B cell (primary cell): ENCODE measurements at regions not wholly inside any gene's neighbourhood (a gene's known extent, or its start where the extent isn't known, plus 50 kb on each side); places are given as distances from the start of the nearest gene placed in this dataset.

Source experiments
- ATAC-seq: fragments of 200-7000 bp; cut with Tn5 transposase; one replicate; pipeline ENCODE4 v1.10.0; 2021; ENCODE audit warnings: low read depth, mild to moderate bottlenecking, moderate number of reproducible peaks, moderate library complexity
- CTCF ChIA-PET: fragments of 350-600 bp; sonication (Branson Sonifier 250); formaldehyde crosslinking; loops from one replicate; lab custom pipeline; 2021; ENCODE audit warnings: antibody characterized with exemption, inconsistent platforms; lab: Charles Lee
- POLR2A ChIA-PET: fragments of 350-600 bp; sonication (Branson Sonifier 250); formaldehyde crosslinking; loops from one replicate; lab custom pipeline; 2021; ENCODE audit warnings: antibody characterized with exemption; lab: Charles Lee
- DNase-seq: peaks from one replicate; pipeline ENCODE4 v3.0.0; 2013
- H2AFZ ChIP-seq: 2 replicates; pipeline ENCODE4 v1.6.1; 2012; ENCODE audit warnings: mild to moderate bottlenecking, low read depth, low read length; ENCODE audit not compliant: insufficient read depth, poor library complexity, severe bottlenecking
- H3K27ac ChIP-seq, 2 donors: 1 replicate in 1 of 2; 2 replicates in 1 of 2; pipeline ENCODE4 v1.5.1; 2012 to 2013; ENCODE audit warnings: low read length in 2 of 2, mild to moderate bottlenecking in 2 of 2, moderate library complexity in 1 of 2
- H3K27me3 ChIP-seq, 4 experiments: fragments of 200-600 bp in 1 of 4; sonication (generic) in 1 of 4; replicated peaks in 1 of 4; 1 replicate in 2 of 4; 2 replicates in 2 of 4; pipeline versions ENCODE4 v1.6.1 to v1.7.0; 2013 to 2016; ENCODE audit warnings: low read length in 3 of 4, mild to moderate bottlenecking in 2 of 4, mixed read lengths in 1 of 4, moderate library complexity in 1 of 4; ENCODE audit not compliant: insufficient read depth in 4 of 4, control insufficient read depth in 3 of 4; ENCODE audit errors: control extremely low read depth in 1 of 4
- H3K36me3 ChIP-seq, 2 experiments: replicated peaks in 1 of 2; 1 replicate in 1 of 2; 2 replicates in 1 of 2; pipeline versions ENCODE4 v1.6.1 to v1.7.1; 2013; ENCODE audit warnings: low read length in 1 of 2; ENCODE audit not compliant: insufficient read depth in 2 of 2, control insufficient read depth in 1 of 2; ENCODE audit errors: control extremely low read depth in 1 of 2, extremely low read depth in 1 of 2
- H3K4me1 ChIP-seq, 2 donors: fragments of 200-600 bp in 1 of 2; sonication (generic) in 1 of 2; 1 replicate in 1 of 2; 2 replicates in 1 of 2; pipeline versions ENCODE4 v1.5.1 to v1.6.1; 2013 to 2017; ENCODE audit warnings: low read length in 2 of 2; ENCODE audit not compliant: control insufficient read depth in 2 of 2, insufficient read depth in 2 of 2
- H3K4me2 ChIP-seq: replicated peaks from 2 replicates; pipeline ENCODE3; 2012; ENCODE audit warnings: mild to moderate bottlenecking, low read depth, low read length; ENCODE audit not compliant: poor library complexity, severe bottlenecking
- H3K4me3 ChIP-seq, 5 experiments: fragments of 200-600 bp in 1 of 5; sonication (generic) in 1 of 5; 1 replicate in 3 of 5; 2 replicates in 2 of 5; pipeline versions ENCODE4 v1.5.1 to v1.7.0; 2011 to 2016; ENCODE audit warnings: low read length in 4 of 5, mild to moderate bottlenecking in 4 of 5, low read depth in 2 of 5, control low read depth in 1 of 5, moderate library complexity in 1 of 5; ENCODE audit not compliant: insufficient read depth in 1 of 5; ENCODE audit errors: control extremely low read depth in 1 of 5, extremely low read depth in 1 of 5
- H3K79me2 ChIP-seq: fragments of 200-600 bp; sonication (generic); one replicate; pipeline ENCODE4 v1.6.0; 2016; ENCODE audit warnings: low read length; ENCODE audit not compliant: control insufficient read depth, insufficient read depth
- H3K9ac ChIP-seq: fragments of 200-600 bp; sonication (generic); 2 replicates; pipeline ENCODE4 v1.6.1; 2017; ENCODE audit warnings: mild to moderate bottlenecking, low read length, moderate library complexity
- H3K9me3 ChIP-seq, 3 donors: one replicate each; pipeline versions ENCODE4 v1.6.1 to v1.7.1; 2013; ENCODE audit warnings: low read length in 2 of 3; ENCODE audit not compliant: control insufficient read depth in 2 of 3, insufficient read depth in 1 of 3; ENCODE audit errors: control extremely low read depth in 1 of 3
- H4K20me1 ChIP-seq: 2 replicates; pipeline ENCODE4 v1.6.0; 2012; ENCODE audit warnings: mild to moderate bottlenecking, low read length; ENCODE audit not compliant: insufficient read depth, control insufficient read depth, poor library complexity, severe bottlenecking
- H3K27ac Mint-ChIP-seq: one replicate; pipeline ENCODE4 v1.8.0; 2021; ENCODE audit warnings: mixed read lengths
- H3K27me3 Mint-ChIP-seq: one replicate; pipeline ENCODE4 v1.8.0; 2021; ENCODE audit warnings: mixed read lengths
- H3K4me1 Mint-ChIP-seq: one replicate; pipeline ENCODE4 v1.8.0; 2021; ENCODE audit warnings: mixed read lengths
- H3K4me3 Mint-ChIP-seq: one replicate; pipeline ENCODE4 v1.8.0; 2021; ENCODE audit warnings: mixed read lengths
- H3K9me3 Mint-ChIP-seq: one replicate; pipeline ENCODE4 v1.8.0; 2022; ENCODE audit warnings: mixed read lengths; ENCODE audit not compliant: insufficient read depth
- CTCF ChIP-seq: fragments of 200-600 bp; IDR thresholded peaks from one replicate; pipeline ENCODE4 v1.8.0; 2022; ENCODE audit warnings: antibody characterized with exemption, mild to moderate bottlenecking
- EZH2 ChIP-seq: IDR thresholded peaks from 2 replicates; pipeline ENCODE4 v1.6.1; 2012; ENCODE audit warnings: borderline replicate concordance, low read depth, mild to moderate bottlenecking, moderate library complexity, low read length; ENCODE audit not compliant: insufficient read depth, poor library complexity, severe bottlenecking
- WGBS: methylation state at CpG from one replicate; pipeline ENCODE4 v1.1.5; 2013; ENCODE audit warnings: missing lambda C conversion rate; ENCODE audit not compliant: insufficient coverage; 5-methylcytosine and 5-hydroxymethylcytosine counted together
- intact Hi-C: fragments of 100-400 bp; cut with micrococcal nuclease; formaldehyde crosslinking; loops from one replicate; pipeline ENCODE4 v1.10.0; 2022

- no peaks in the 10 kb centered on the region for H3K36me3 ChIP-seq
- no peak overlapping the region for H3K27ac ChIP-seq
- no peak overlapping the region for H3K9ac ChIP-seq
- DNase-seq (no peak), ATAC-seq (no peak)
- CTCF ChIA-PET = no interaction called here
- peaks cover 0 to 42% (median 25%) of the 10 kb centered on the region in 4 experiments for H3K27me3 ChIP-seq
- H3K4me3 ChIP-seq = no peak overlapping the region
- no peak for TF ChIP-seq EZH2
- no peak for TF ChIP-seq CTCF
- H3K27me3 Mint-ChIP-seq = peaks cover 68% of the 10 kb centered on the region
- peaks cover 0 to 12% (median 0%) of the 10 kb centered on the region in 3 donors for H3K9me3 ChIP-seq
- H2AFZ ChIP-seq = no peak overlapping the region
- H3K79me2 ChIP-seq = no peaks in the 10 kb centered on the region
- WGBS = 5% methylated on average over 8 of the region's 21 CpGs
- no peaks in the 10 kb centered on the region for H3K4me1 ChIP-seq
- intact Hi-C loops = no loop called here
- POLR2A ChIA-PET = no interaction called here
- H3K9me3 Mint-ChIP-seq = no peaks in the 10 kb centered on the region
- no peak overlapping the region for H3K4me3 Mint-ChIP-seq
- H3K4me2 ChIP-seq = no peak overlapping the region
- H3K27ac Mint-ChIP-seq = no peak overlapping the region
- no peaks in the 10 kb centered on the region for H4K20me1 ChIP-seq
- no peaks in the 10 kb centered on the region for H3K4me1 Mint-ChIP-seq
Observed at GRCh38 chr15:96415513-96416217, 85.2 kb downstream of the NR2F2 start.

GRCh38 chr15:96416218-96416933 lies 85.9 kb downstream of the NR2F2 start:
- H3K9ac ChIP-seq = no peak overlapping the region
- H3K4me2 ChIP-seq = no peak overlapping the region
- H3K4me3 ChIP-seq = no peak overlapping the region
- H3K9me3 ChIP-seq = peaks cover 0 to 12% (median 0%) of the 10 kb centered on the region in 3 donors
- no peak overlapping the region for H3K27ac Mint-ChIP-seq
- H3K4me1 Mint-ChIP-seq = no peaks in the 10 kb centered on the region
- no peaks in the 10 kb centered on the region for H3K4me1 ChIP-seq
- no peak overlapping the region for H2AFZ ChIP-seq
- no peaks in the 10 kb centered on the region for H3K36me3 ChIP-seq
- intact Hi-C loops = no loop called here
- no peak overlapping the region for H3K27ac ChIP-seq
- no peaks in the 10 kb centered on the region for H3K9me3 Mint-ChIP-seq
- peaks cover 0 to 36% (median 19%) of the 10 kb centered on the region in 4 experiments for H3K27me3 ChIP-seq
- WGBS = 9% methylated on average over 51 of the region's 58 CpGs
- no peaks in the 10 kb centered on the region for H4K20me1 ChIP-seq
- H3K27me3 Mint-ChIP-seq = peaks cover 64% of the 10 kb centered on the region
- CTCF ChIA-PET = no interaction called here
- no peak overlapping the region for H3K4me3 Mint-ChIP-seq
- DNase-seq (no peak), ATAC-seq (no peak)
- TF ChIP-seq CTCF = no peak
- POLR2A ChIA-PET = no interaction called here
- no peaks in the 10 kb centered on the region for H3K79me2 ChIP-seq
